ENCODE measurements at regions not wholly inside any gene's neighbourhood (a gene's known extent, or its start where the extent isn't known, plus 50 kb on each side); places are given as distances from the start of the nearest gene placed in this dataset.

DNA sequence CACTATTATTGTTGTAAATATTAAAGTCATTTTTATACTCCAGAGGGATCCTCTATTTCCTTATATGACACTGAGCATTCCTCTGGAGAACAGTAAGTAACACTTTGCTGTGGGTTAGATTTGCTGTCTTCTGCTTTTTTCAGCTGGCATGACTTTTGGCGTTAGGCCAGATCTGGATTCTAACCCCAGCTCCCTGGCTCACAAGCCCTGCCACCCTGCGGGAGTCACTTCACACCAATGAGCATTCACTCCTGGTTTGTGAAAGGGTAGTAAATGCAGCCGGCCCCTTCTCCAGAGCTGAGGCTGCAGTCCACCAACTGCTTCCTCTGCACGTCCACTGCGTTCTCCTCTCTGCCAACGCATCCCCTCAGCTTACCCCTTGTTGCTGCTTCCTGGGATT is 373.8 kb upstream of the RAB6C start:
- Histone ChIP-seq H3K9ac (ENCODE audit: control insufficient read depth, extremely low read depth, insufficient read depth, low read length) (no peak overlapping the region), H4K20me1 (ENCODE audit: control insufficient read depth, extremely low read depth, insufficient read depth, low read length) (no peaks in the 10 kb centered on the region), H3K9me1 (ENCODE audit: control insufficient read depth, extremely low read depth, insufficient read depth, low read length) (no peaks in the 10 kb centered on the region), H3K4me1 (ENCODE audit: control insufficient read depth, extremely low read depth, insufficient read depth, low read length) (no peaks in the 10 kb centered on the region), H3K4me2 (ENCODE audit: control insufficient read depth, extremely low read depth, insufficient read depth, low read depth, low read length) (no peak overlapping the region), H3K4me3 (ENCODE audit: control insufficient read depth in 2 of 3, extremely low read depth in 1 of 3, insufficient read depth in 2 of 3, low read depth in 1 of 3, low read length in 3 of 3) (no peak overlapping the region), H3K9me3 (ENCODE audit: control insufficient read depth, low read depth, low read length) (no peaks in the 10 kb centered on the region), H3K27ac (ENCODE audit: control insufficient read depth, insufficient read depth, low read length) (no peak overlapping the region), H2AFZ (ENCODE audit: control insufficient read depth, low read length) (no peak overlapping the region), H3K27me3 (ENCODE audit: control insufficient read depth, extremely low read depth, insufficient read depth, low read length) (no peaks in the 10 kb centered on the region), H3K36me3 (ENCODE audit: control insufficient read depth in 2 of 2, extremely low read depth in 1 of 2, insufficient read depth in 2 of 2, low read length in 2 of 2) (no peaks in the 10 kb centered on the region), H3K79me2 (ENCODE audit: control insufficient read depth, insufficient read depth, low read length) (no peaks in the 10 kb centered on the region)
- FAIRE-seq (no peak), DNase-seq (ENCODE audit: low read depth, low spot score) (no peak)
- TF ChIP-seq, protein P1, sequence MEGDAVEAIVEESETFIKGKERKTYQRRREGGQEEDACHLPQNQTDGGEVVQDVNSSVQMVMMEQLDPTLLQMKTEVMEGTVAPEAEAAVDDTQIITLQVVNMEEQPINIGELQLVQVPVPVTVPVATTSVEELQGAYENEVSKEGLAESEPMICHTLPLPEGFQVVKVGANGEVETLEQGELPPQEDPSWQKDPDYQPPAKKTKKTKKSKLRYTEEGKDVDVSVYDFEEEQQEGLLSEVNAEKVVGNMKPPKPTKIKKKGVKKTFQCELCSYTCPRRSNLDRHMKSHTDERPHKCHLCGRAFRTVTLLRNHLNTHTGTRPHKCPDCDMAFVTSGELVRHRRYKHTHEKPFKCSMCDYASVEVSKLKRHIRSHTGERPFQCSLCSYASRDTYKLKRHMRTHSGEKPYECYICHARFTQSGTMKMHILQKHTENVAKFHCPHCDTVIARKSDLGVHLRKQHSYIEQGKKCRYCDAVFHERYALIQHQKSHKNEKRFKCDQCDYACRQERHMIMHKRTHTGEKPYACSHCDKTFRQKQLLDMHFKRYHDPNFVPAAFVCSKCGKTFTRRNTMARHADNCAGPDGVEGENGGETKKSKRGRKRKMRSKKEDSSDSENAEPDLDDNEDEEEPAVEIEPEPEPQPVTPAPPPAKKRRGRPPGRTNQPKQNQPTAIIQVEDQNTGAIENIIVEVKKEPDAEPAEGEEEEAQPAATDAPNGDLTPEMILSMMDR (optimal IDR thresholded peaks at IDR 0.05 in 1 of 3, IDR thresholded peaks at IDR 0.05 in 1 of 3, conservative IDR thresholded peaks at IDR 0.05 in 1 of 3; ENCODE audit: extremely low read depth in 1 of 3, insufficient read depth in 2 of 3, low read length in 3 of 3) = no peak
- TF ChIP-seq EZH2 (IDR thresholded peaks at IDR 0.05; ENCODE audit: low read length) = no peak
- dilution Hi-C loops (cut with MboI; ENCODE audit: extremely low pct_ligation_motif_present, low sequenced_read_pairs) = no loop called here

DNA sequence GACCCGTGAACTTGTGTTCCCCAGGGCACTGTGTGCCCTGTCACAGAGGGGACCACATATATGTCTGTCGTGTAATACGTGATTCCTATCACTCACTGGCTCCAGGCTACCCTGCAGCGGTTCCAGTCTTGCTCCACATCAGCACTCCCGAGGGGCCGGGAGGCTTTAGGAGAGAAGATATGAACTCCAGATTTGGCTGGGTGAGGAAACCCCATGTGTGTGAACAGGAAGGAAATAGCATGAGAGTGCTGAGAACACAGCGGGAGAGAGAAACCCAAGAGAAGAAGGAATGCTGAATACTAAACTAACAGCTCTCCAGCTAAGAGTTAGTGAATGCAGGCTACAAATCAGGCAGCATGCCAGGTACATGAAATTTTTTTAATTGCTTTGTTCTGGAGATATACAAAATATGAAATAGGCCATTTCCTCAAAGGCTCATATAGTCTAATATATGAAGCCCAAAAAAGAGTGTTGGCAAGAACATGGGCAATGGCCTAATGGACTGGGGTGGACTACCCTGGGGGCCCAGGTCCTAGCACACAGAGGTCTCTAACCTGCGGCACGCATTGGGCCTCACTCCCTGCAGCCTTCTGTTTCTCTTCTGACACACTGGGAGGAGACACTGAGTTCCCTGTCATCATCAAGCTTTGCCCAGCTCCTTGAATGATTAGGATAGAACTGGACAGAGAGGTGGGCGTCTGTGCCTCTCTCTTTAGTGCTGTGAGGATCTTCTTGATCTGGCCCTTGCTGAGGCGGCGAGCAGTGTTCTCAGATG is 372.8 kb upstream of the RAB6C start:
- H3K27me3 ChIP-seq (ENCODE audit: control insufficient read depth, extremely low read depth, insufficient read depth, low read length) = no peaks in the 10 kb centered on the region
- no peaks in the 10 kb centered on the region for H3K9me1 ChIP-seq (ENCODE audit: control insufficient read depth, extremely low read depth, insufficient read depth, low read length)
- no peaks in the 10 kb centered on the region for H3K79me2 ChIP-seq (ENCODE audit: control insufficient read depth, insufficient read depth, low read length)
- no peak overlapping the region for H3K4me2 ChIP-seq (ENCODE audit: control insufficient read depth, extremely low read depth, insufficient read depth, low read depth, low read length)
- H4K20me1 ChIP-seq (ENCODE audit: control insufficient read depth, extremely low read depth, insufficient read depth, low read length) = no peaks in the 10 kb centered on the region
- no peak overlapping the region for H3K9ac ChIP-seq (ENCODE audit: control insufficient read depth, extremely low read depth, insufficient read depth, low read length)
- no peaks in the 10 kb centered on the region for H3K4me1 ChIP-seq (ENCODE audit: control insufficient read depth, extremely low read depth, insufficient read depth, low read length)
- no peak overlapping the region for H2AFZ ChIP-seq (ENCODE audit: control insufficient read depth, low read length)
- H3K27ac ChIP-seq (ENCODE audit: control insufficient read depth, insufficient read depth, low read length) = no peak overlapping the region
- H3K9me3 ChIP-seq (ENCODE audit: control insufficient read depth, low read depth, low read length) = no peaks in the 10 kb centered on the region
- no peak overlapping the region for H3K4me3 ChIP-seq (ENCODE audit: control insufficient read depth in 2 of 3, extremely low read depth in 1 of 3, insufficient read depth in 2 of 3, low read depth in 1 of 3, low read length in 3 of 3)
- TF ChIP-seq, protein P1 (optimal IDR thresholded peaks at IDR 0.05 in 1 of 3, IDR thresholded peaks at IDR 0.05 in 1 of 3, conservative IDR thresholded peaks at IDR 0.05 in 1 of 3; ENCODE audit: extremely low read depth in 1 of 3, insufficient read depth in 2 of 3, low read length in 3 of 3) = no peak
- no peak for TF ChIP-seq EZH2 (IDR thresholded peaks at IDR 0.05; ENCODE audit: low read length)
- no peak for DNase-seq (ENCODE audit: low read depth, low spot score)
- no peak for FAIRE-seq
- H3K36me3 ChIP-seq (ENCODE audit: control insufficient read depth in 2 of 2, extremely low read depth in 1 of 2, insufficient read depth in 2 of 2, low read length in 2 of 2) = no peaks in the 10 kb centered on the region
- dilution Hi-C loops (cut with MboI; ENCODE audit: extremely low pct_ligation_motif_present, low sequenced_read_pairs) = no loop called here
